ENCODE measurements at regions not wholly inside any gene's neighbourhood (a gene's known extent, or its start where the extent isn't known, plus 50 kb on each side); places are given as distances from the start of the nearest gene placed in this dataset.

DNA sequence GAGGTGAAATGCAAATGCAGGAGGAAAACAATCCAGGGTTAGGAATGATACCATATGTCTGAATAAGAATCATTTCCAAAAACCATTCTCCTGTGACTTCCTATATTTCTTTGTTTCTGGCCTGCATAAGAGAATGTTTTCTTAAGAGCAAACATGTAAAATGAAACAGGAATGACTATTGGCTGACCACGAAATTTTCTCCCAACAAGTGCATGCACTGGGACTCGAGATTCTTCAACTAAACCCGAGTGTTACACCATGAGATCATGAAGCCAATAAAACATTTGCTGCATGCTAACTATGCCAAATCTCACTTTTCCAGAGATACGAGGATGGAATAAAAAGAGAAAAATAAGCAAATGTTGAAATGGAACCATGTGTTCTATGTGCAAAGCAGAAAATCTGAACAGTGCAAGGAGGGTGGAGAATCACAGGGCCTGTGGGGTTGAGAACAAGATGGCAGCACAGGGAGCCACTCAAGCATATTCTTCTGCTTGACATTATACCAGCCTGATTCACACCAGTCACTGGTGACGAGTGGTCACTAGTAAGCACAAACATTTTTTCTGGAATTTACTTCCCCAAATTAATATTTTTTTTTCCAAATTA, 212.2 kb upstream of the FOXA2 start:
- H3K27ac Mint-ChIP-seq = no peak overlapping the region
- Histone ChIP-seq H3K27ac (ENCODE audit: low read depth in 1 of 2, low read length in 2 of 2) (no peak overlapping the region), H3K36me3 (ENCODE audit: insufficient read depth, low read length) (no peaks in the 10 kb centered on the region), H3K27me3 (ENCODE audit: control insufficient read depth in 1 of 2, insufficient read depth in 2 of 2, low read length in 2 of 2) (no peaks in the 10 kb centered on the region), H3K4me1 (ENCODE audit: insufficient read depth, low read length) (no peaks in the 10 kb centered on the region), H3K9me3 (ENCODE audit: control insufficient read depth in 1 of 2, insufficient read depth in 1 of 2, low read length in 2 of 2) (no peaks in the 10 kb centered on the region), H3K4me3 (ENCODE audit: low read length) (no peak overlapping the region)
- no peak for DNase-seq
- H3K4me1 Mint-ChIP-seq (ENCODE audit: low read depth) = no peaks in the 10 kb centered on the region
- peaks cover 3% of the 10 kb centered on the region for H3K9me3 Mint-ChIP-seq
- H3K27me3 Mint-ChIP-seq = no peaks in the 10 kb centered on the region
- CTCF ChIA-PET = no interaction called here
- POLR2A ChIA-PET = no interaction called here
- no peak overlapping the region for H3K4me3 Mint-ChIP-seq
- intact Hi-C loops (cut with DNase I, micrococcal nuclease) = no loop called here
- no peak for ATAC-seq (ENCODE audit: poor library complexity)
- TF ChIP-seq, protein P1, sequence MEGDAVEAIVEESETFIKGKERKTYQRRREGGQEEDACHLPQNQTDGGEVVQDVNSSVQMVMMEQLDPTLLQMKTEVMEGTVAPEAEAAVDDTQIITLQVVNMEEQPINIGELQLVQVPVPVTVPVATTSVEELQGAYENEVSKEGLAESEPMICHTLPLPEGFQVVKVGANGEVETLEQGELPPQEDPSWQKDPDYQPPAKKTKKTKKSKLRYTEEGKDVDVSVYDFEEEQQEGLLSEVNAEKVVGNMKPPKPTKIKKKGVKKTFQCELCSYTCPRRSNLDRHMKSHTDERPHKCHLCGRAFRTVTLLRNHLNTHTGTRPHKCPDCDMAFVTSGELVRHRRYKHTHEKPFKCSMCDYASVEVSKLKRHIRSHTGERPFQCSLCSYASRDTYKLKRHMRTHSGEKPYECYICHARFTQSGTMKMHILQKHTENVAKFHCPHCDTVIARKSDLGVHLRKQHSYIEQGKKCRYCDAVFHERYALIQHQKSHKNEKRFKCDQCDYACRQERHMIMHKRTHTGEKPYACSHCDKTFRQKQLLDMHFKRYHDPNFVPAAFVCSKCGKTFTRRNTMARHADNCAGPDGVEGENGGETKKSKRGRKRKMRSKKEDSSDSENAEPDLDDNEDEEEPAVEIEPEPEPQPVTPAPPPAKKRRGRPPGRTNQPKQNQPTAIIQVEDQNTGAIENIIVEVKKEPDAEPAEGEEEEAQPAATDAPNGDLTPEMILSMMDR (IDR thresholded peaks at IDR 0.05) = no peak
- H3K36me3 Mint-ChIP-seq (ENCODE audit: low read depth) = no peaks in the 10 kb centered on the region

- H3K4me1 Mint-ChIP-seq (ENCODE audit: low read depth) = no peaks in the 10 kb centered on the region
- Histone ChIP-seq H3K27ac (ENCODE audit: low read depth in 1 of 2, low read length in 2 of 2) (no peak overlapping the region), H3K4me3 (ENCODE audit: low read length) (no peak overlapping the region), H3K36me3 (ENCODE audit: insufficient read depth, low read length) (no peaks in the 10 kb centered on the region), H3K4me1 (ENCODE audit: insufficient read depth, low read length) (no peaks in the 10 kb centered on the region), H3K9me3 (ENCODE audit: control insufficient read depth in 1 of 2, insufficient read depth in 1 of 2, low read length in 2 of 2) (no peaks in the 10 kb centered on the region), H3K27me3 (ENCODE audit: control insufficient read depth in 1 of 2, insufficient read depth in 2 of 2, low read length in 2 of 2) (no peaks in the 10 kb centered on the region)
- ATAC-seq (ENCODE audit: poor library complexity) (no peak), DNase-seq (no peak)
- no peaks in the 10 kb centered on the region for H3K36me3 Mint-ChIP-seq (ENCODE audit: low read depth)
- H3K9me3 Mint-ChIP-seq = peaks cover 3% of the 10 kb centered on the region
- H3K27me3 Mint-ChIP-seq = no peaks in the 10 kb centered on the region
- intact Hi-C loops (cut with DNase I, micrococcal nuclease) = no loop called here
- TF ChIP-seq, protein P1 (IDR thresholded peaks at IDR 0.05) = no peak
- H3K4me3 Mint-ChIP-seq = no peak overlapping the region
- no peak overlapping the region for H3K27ac Mint-ChIP-seq
- POLR2A ChIA-PET = no interaction called here
- CTCF ChIA-PET = no interaction called here
These were observed 212.7 kb upstream of the FOXA2 start for GRCh38 chr20:22797103-22797502.

DNA sequence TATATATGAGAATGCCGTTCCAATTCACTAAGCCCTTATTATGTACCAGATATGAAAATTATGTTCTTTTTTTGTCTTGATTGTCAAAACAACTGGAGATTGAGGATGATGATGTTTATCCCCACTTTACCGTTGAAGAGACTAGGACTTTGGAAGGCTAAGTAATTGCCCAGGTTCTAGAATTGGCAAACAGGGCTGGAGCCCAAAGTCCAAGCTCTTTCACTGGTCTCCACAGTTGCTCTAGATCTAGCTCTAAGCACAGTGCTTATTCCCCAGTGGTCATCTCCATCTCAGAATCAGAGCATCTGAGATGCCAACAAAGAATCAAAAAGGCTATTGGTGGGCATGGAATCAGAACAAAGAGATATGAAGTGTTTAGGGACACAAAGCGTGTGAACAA, 215.3 kb upstream of the FOXA2 start:
- intact Hi-C loops (cut with DNase I, micrococcal nuclease) = no loop called here
- Mint-ChIP-seq H3K27me3 (no peaks in the 10 kb centered on the region), H3K4me3 (no peak overlapping the region), H3K4me1 (ENCODE audit: low read depth) (no peaks in the 10 kb centered on the region), H3K36me3 (ENCODE audit: low read depth) (no peaks in the 10 kb centered on the region), H3K9me3 (peaks cover 3% of the 10 kb centered on the region), H3K27ac (no peak overlapping the region)
- ChIA-PET CTCF (no interaction called here), POLR2A (no interaction called here)
- H3K36me3 ChIP-seq (ENCODE audit: insufficient read depth, low read length) = no peaks in the 10 kb centered on the region
- DNase-seq (no peak), ATAC-seq (ENCODE audit: poor library complexity) (no peak)
- no peaks in the 10 kb centered on the region for H3K27me3 ChIP-seq (ENCODE audit: control insufficient read depth in 1 of 2, insufficient read depth in 2 of 2, low read length in 2 of 2)
- no peak overlapping the region for H3K27ac ChIP-seq (ENCODE audit: low read depth in 1 of 2, low read length in 2 of 2)
- TF ChIP-seq, protein P1 (IDR thresholded peaks at IDR 0.05) = no peak
- no peak overlapping the region for H3K4me3 ChIP-seq (ENCODE audit: low read length)
- H3K4me1 ChIP-seq (ENCODE audit: insufficient read depth, low read length) = no peaks in the 10 kb centered on the region
- H3K9me3 ChIP-seq (ENCODE audit: control insufficient read depth in 1 of 2, insufficient read depth in 1 of 2, low read length in 2 of 2) = peaks cover 0 to 6% of the 10 kb centered on the region in 2 experiments

Data from CD4-positive, alpha-beta T cell (primary cell).